ENCODE measurements at regions not wholly inside any gene's neighbourhood (a gene's known extent, or its start where the extent isn't known, plus 50 kb on each side); places are given as distances from the start of the nearest gene placed in this dataset.

DNA sequence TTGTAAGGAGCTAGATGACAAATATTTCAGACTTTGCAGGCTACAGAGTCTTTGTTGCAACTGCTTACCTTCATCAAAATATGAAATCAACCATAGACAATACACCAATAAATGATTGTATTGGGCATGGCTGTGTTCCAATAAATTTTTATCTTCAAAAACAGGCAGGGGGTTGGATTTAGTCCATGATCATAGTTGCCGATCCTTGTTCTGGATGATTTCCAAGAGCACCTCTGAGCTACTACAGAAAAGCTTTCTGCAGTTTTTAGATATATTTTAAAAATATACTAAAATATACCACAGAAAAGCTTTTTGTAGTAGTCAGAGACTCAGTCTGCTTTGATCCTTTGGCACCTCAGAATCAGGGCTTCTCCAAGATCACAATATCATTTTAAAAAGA lies 145.0 kb downstream of the HTR1B start:
- H3K4me1 ChIP-seq (ENCODE audit: control insufficient read depth in 1 of 2, low read depth in 2 of 2) = no peaks in the 10 kb centered on the region
- DNase-seq (ENCODE audit: low spot score) = no peak
- ATAC-seq (ENCODE audit: insufficient number of reproducible peaks, low FRiP score, low read depth) = no peak
- no peaks in the 10 kb centered on the region for H3K27me3 ChIP-seq (replicated peaks; ENCODE audit: insufficient read depth)
- no peak overlapping the region for H3K27ac ChIP-seq
- no peaks in the 10 kb centered on the region for H3K36me3 ChIP-seq
- TF ChIP-seq, protein P1, sequence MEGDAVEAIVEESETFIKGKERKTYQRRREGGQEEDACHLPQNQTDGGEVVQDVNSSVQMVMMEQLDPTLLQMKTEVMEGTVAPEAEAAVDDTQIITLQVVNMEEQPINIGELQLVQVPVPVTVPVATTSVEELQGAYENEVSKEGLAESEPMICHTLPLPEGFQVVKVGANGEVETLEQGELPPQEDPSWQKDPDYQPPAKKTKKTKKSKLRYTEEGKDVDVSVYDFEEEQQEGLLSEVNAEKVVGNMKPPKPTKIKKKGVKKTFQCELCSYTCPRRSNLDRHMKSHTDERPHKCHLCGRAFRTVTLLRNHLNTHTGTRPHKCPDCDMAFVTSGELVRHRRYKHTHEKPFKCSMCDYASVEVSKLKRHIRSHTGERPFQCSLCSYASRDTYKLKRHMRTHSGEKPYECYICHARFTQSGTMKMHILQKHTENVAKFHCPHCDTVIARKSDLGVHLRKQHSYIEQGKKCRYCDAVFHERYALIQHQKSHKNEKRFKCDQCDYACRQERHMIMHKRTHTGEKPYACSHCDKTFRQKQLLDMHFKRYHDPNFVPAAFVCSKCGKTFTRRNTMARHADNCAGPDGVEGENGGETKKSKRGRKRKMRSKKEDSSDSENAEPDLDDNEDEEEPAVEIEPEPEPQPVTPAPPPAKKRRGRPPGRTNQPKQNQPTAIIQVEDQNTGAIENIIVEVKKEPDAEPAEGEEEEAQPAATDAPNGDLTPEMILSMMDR (IDR thresholded peaks at IDR 0.05) = no peak
- H3K9me3 ChIP-seq = no peaks in the 10 kb centered on the region
- H3K4me3 ChIP-seq = no peak overlapping the region

DNA sequence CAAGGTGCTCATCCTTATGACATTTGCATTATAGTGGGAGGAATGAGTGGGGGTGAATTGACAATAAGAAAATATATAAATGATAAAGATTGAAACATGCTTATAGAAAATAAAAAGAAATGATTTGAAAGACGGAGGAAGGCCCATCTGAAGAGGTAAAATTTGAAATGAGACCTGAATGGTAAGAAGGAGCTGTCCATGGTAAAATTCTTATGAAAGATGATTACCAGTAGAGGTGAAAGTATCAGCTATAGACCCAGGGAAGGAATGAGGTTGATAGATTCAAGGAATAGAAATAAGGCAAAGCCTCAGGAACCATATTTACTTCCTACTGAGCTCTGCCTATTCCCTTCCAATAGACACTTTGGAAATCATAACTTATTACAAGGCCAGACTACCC lies 149.7 kb downstream of the HTR1B start:
- Histone ChIP-seq H3K27me3 (replicated peaks; ENCODE audit: insufficient read depth) (no peaks in the 10 kb centered on the region), H3K4me1 (ENCODE audit: control insufficient read depth in 1 of 2, low read depth in 2 of 2) (no peaks in the 10 kb centered on the region), H3K9me3 (no peaks in the 10 kb centered on the region), H3K27ac (no peak overlapping the region), H3K4me3 (no peak overlapping the region), H3K36me3 (no peaks in the 10 kb centered on the region)
- no peak for ATAC-seq (ENCODE audit: insufficient number of reproducible peaks, low FRiP score, low read depth)
- no peak for DNase-seq (ENCODE audit: low spot score)
- TF ChIP-seq, protein P1 (IDR thresholded peaks at IDR 0.05) = no peak

DNA sequence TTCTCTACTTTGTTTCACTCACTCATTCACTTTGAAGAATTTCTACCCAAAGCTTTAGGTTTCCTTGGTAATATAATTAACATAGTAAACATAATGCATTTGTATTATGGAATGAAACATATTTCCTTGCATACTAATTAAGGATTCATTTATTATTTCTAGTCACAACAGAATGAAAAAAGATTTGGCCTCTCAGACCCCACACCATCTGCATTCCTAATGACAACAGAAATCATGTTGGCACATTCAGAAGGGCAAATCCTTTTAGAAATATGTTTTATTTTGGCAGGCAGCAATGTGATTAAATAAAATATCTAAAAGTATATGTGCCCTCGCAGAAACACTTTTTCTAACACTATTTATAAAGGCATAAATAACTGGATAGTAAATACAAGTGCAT lies 163.4 kb downstream of the HTR1B start:
- TF ChIP-seq, protein P1 (IDR thresholded peaks at IDR 0.05) = no peak
- ATAC-seq (ENCODE audit: insufficient number of reproducible peaks, low FRiP score, low read depth) = no peak

DNA sequence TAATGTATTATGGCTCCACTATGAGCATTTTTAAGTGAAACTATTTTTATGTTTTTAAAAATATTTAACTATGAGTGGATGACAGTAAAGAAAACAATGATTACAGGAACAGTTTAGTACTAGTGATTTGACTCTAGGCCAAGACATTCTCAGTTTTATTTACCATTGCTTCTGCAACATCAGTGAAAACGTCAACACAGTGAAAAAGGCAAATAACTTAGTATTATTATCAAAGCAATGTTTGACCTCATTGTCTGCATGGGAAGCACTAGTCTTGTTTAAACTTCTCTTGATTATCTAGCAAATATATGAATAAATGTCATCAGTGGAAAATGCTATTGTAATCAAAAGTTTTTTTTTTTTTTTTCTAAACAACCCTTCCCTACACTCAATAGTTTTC lies 165.0 kb downstream of the HTR1B start:
- H3K27ac ChIP-seq = no peak overlapping the region
- TF ChIP-seq, protein P1 (IDR thresholded peaks at IDR 0.05) = no peak
- no peak for DNase-seq (ENCODE audit: low spot score)
- no peaks in the 10 kb centered on the region for H3K9me3 ChIP-seq
- no peaks in the 10 kb centered on the region for H3K36me3 ChIP-seq
- H3K27me3 ChIP-seq (replicated peaks; ENCODE audit: insufficient read depth) = no peaks in the 10 kb centered on the region
- H3K4me1 ChIP-seq (ENCODE audit: control insufficient read depth in 1 of 2, low read depth in 2 of 2) = peaks cover 3 to 6% of the 10 kb centered on the region in 2 donors
- no peak overlapping the region for H3K4me3 ChIP-seq
- ATAC-seq (ENCODE audit: insufficient number of reproducible peaks, low FRiP score, low read depth) = no peak

More for the DNA sequence above, 163.4 kb downstream of the HTR1B start:
- Histone ChIP-seq H3K36me3 (no peaks in the 10 kb centered on the region), H3K27me3 (replicated peaks; ENCODE audit: insufficient read depth) (no peaks in the 10 kb centered on the region), H3K4me3 (no peak overlapping the region), H3K4me1 (ENCODE audit: control insufficient read depth in 1 of 2, low read depth in 2 of 2) (no peaks in the 10 kb centered on the region), H3K27ac (no peak overlapping the region), H3K9me3 (no peaks in the 10 kb centered on the region)
- DNase-seq (ENCODE audit: low spot score) = no peak

DNA sequence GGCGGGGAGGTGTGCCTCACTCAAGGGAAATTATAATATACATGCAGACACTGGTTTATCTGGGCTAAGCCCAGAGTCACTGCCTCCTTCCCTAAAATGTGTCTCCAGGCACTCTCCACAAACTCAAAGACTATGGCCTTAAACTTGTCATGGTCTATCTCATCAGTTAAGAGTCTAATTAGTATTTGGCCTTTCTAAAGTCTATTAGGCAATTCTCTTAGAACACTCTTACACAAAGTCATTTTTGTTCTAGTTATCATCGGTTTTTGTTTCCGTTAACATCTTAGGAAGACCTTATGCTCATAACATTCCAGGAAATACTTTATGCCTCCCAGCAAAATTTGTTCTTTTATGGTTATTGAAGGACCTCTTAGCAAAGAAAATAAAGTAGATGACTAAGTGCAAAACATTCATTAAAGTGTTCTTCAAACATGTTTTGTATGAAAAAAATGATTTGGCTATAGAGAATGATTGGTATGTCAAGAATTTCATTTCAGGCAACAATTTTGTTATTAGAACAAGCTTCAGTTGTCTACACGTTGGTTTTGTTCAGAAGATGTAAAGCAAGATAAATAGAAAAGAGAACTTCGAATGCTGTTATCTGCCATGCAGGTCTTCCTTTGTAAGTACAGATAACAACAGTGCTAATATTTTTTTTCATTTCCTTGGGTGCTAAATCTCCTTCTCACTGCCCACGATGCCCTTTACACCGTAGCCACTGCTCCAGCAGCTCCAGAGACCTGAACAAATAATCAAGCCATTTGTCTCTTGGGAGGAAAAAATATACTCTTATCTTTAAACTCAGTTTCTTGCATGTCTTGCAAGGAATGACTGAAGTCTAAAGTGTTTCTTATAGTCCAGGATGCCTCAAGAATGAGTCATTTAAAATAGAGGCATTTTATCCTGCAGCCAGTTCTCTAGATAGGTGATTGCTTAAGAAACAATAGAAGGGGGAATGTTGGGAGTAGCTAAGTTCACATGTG lies 170.4 kb downstream of the HTR1B start:
- H3K9me3 ChIP-seq = no peaks in the 10 kb centered on the region
- H3K27me3 ChIP-seq (replicated peaks; ENCODE audit: insufficient read depth) = no peaks in the 10 kb centered on the region
- no peak overlapping the region for H3K4me3 ChIP-seq
- TF ChIP-seq, protein P1 (IDR thresholded peaks at IDR 0.05) = no peak
- peak overlapping the region; percentile 14 to 55 for H3K27ac ChIP-seq
- peaks cover 7 to 9% of the 10 kb centered on the region in 2 donors for H3K4me1 ChIP-seq (ENCODE audit: control insufficient read depth in 1 of 2, low read depth in 2 of 2)
- no peak for DNase-seq (ENCODE audit: low spot score)
- H3K36me3 ChIP-seq = no peaks in the 10 kb centered on the region
- ATAC-seq (ENCODE audit: insufficient number of reproducible peaks, low FRiP score, low read depth) = no peak

Data from thoracic aorta (tissue), 2 donors.